ENCODE measurements at regions not wholly inside any gene's neighbourhood (a gene's known extent, or its start where the extent isn't known, plus 50 kb on each side); places are given as distances from the start of the nearest gene placed in this dataset.

- H3K27ac Mint-ChIP-seq = no peak overlapping the region
- CTCF ChIA-PET = no interaction called here
- no peak overlapping the region for H3K4me3 Mint-ChIP-seq
- H3K9me3 Mint-ChIP-seq = no peaks in the 10 kb centered on the region
- no peaks in the 10 kb centered on the region for H3K27me3 Mint-ChIP-seq
- peaks cover 56% of the 10 kb centered on the region for H3K4me1 Mint-ChIP-seq
- no peaks in the 10 kb centered on the region for H3K36me3 Mint-ChIP-seq
- no peak for DNase-seq
Observed at GRCh38 chr2:30331869-30332268, 100.5 kb downstream of the LBH start.

DNA sequence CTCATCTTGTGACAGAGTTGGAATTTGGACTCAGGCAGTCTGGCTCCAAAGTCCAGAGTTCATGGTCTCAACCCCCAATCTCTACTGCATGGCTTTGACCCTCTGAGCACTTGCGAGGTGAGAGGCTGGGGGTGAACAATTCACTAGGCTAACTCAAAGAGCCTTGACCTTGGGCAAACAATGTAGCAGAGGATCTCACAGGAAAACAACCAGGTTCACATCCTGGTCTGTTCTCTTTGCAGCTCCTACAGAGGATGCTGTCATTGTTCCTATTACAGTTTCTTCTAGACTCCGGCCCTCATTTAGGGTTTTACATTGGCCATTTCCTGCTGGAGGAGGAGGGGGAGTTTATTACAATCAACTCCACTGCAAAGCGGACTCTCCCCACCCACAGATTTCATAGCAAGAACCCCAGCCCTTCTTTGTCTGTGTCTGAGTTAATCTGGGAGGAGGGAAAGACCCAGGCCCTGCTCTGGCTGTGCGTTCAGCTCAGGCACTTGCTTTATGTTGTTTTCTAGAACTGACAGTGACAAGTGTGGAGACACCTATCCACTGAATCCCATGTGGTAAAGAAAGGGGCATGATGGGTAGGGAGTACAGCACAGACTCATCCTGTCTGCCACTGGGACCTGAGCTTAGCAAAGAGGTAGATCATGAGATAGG is 101.6 kb downstream of the LBH start:
- no peak overlapping the region for H3K4me3 Mint-ChIP-seq
- no peaks in the 10 kb centered on the region for H3K36me3 Mint-ChIP-seq
- peak; percentile 25 for DNase-seq
- no peaks in the 10 kb centered on the region for H3K27me3 Mint-ChIP-seq
- peak overlapping the region; percentile 85 for H3K27ac Mint-ChIP-seq
- no peaks in the 10 kb centered on the region for H3K9me3 Mint-ChIP-seq
- CTCF ChIA-PET = interaction anchor here (1.0 to 5.8 kb wide), 9 partner anchors 9 to 378 kb away, joined by 3 to 30 read pairs (median 4); no protein-coding TSS in a partner anchor
- peaks cover 67% of the 10 kb centered on the region for H3K4me1 Mint-ChIP-seq

DNA sequence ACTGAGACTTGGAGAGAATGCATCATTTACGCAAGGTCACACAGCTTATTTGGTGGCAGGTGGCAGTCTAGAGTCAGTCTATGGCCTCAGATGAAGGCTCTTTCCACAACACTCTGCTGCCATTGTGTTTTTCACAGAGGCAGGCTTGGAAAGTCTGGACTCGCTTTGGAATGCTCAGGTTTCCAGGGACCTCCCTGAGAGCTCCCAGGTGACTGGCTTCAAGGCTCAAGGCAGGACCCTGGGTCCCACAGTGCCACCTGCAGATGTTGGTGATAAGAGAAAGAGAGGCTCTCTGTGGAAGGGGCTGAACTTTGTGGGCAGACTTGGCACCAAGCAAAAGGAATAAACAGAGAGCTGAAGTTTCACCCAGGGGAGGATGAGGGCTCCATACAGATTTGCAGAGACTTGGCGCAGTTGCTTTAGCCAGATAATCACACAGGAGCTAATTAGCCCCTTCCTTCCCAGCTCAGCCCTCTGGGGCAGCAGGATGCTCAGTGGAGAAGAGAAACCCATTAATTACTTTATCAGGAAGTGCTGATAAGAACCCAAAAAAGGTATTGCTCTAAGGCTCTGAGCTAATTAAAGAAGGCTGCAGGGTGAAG is 103.5 kb downstream of the LBH start:
- peak; percentile 26 for DNase-seq
- H3K4me3 Mint-ChIP-seq = peak overlapping the region; percentile 36
- no peaks in the 10 kb centered on the region for H3K27me3 Mint-ChIP-seq
- H3K36me3 Mint-ChIP-seq = no peaks in the 10 kb centered on the region
- CTCF ChIA-PET = interaction anchor here (0.6 to 5.8 kb wide), 24 partner anchors 9 to 379 kb away, joined by 3 to 30 read pairs (median 5); partner anchors contain the start of gene LCLAT1
- H3K27ac Mint-ChIP-seq = peak overlapping the region; percentile 99
- H3K4me1 Mint-ChIP-seq = peaks cover 82% of the 10 kb centered on the region
- peaks cover 4% of the 10 kb centered on the region for H3K9me3 Mint-ChIP-seq

DNA sequence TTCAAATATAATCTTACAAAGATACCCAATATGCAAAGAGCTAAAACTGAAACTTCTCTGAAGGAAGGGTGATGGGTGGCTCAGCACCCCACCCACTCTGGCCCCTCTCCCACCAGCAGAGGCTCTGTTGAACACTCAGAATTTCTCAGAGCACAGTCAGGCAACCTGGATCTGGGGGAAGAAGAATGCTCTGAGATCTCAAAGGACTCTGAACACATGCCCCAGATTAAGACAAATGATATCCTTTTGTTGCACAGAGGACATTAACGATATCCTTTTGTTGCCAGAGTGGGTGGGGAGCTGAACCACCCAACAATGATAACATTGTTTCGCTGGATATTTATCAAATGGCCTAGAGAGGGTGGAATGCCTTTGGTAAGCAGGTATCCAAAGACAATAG is 104.8 kb downstream of the LBH start:
- no peak for DNase-seq
- CTCF ChIA-PET = interaction anchor here (0.9 to 5.8 kb wide), 12 partner anchors 30 to 378 kb away, joined by 3 to 30 read pairs (median 6); no protein-coding TSS in a partner anchor
- peaks cover 1% of the 10 kb centered on the region for H3K36me3 Mint-ChIP-seq
- no peaks in the 10 kb centered on the region for H3K27me3 Mint-ChIP-seq
- peaks cover 4% of the 10 kb centered on the region for H3K9me3 Mint-ChIP-seq
- peak overlapping the region; percentile 72 for H3K4me3 Mint-ChIP-seq
- H3K4me1 Mint-ChIP-seq = peaks cover 78% of the 10 kb centered on the region
- H3K27ac Mint-ChIP-seq = peak overlapping the region; percentile 99

DNA sequence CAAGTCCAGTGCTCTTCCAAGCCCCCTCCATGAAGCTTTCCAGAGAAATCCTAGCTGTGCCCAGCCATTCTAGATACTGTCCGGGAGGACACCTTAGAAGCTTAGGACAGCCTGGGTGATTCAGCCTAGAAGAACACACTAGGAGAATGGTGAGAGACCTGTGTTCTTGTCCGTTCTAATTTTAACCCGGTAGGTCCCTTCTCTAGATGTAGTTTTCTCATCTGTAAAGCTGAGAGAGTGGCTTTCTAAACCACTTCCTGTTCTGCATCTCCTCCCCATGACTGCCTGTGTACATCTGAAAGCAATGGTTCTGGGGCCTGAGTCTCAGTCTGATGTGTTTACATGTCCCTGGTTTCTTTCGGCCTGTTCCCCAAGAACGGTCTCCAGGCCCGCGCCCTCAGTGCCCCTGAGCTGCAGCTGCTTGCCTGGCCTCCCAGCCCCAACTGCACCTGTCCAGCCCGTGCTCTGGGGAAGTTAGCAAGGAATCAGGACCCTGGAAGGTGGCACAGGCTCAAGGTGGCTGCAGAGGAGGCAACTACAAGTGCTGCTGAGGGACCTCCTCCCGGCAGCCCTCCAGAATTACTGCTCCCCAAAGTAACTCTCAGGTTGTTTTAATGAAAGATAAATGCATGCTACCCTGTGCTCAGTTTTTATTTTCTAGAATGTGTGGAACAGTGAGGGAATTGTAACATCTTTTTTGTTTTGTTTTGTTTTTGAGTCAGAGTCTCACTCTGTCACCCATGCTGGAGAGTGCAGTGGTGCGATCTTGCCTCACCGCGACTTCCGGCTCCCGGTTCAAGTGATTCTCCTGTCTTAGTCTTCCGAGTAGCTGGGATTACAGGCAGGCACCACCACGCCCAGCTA is 105.9 kb downstream of the LBH start:
- H3K27ac Mint-ChIP-seq = peak overlapping the region; percentile 99
- H3K27me3 Mint-ChIP-seq = no peaks in the 10 kb centered on the region
- H3K9me3 Mint-ChIP-seq = peaks cover 9% of the 10 kb centered on the region
- peak overlapping the region; percentile 72 for H3K4me3 Mint-ChIP-seq
- peak; percentile 74 for DNase-seq
- CTCF ChIA-PET = interaction anchor here (0.6 to 5.8 kb wide), 12 partner anchors 29 to 374 kb away, joined by 3 to 30 read pairs (median 4); no protein-coding TSS in a partner anchor
- H3K4me1 Mint-ChIP-seq = peaks cover 72% of the 10 kb centered on the region
- peaks cover 7% of the 10 kb centered on the region for H3K36me3 Mint-ChIP-seq

DNA sequence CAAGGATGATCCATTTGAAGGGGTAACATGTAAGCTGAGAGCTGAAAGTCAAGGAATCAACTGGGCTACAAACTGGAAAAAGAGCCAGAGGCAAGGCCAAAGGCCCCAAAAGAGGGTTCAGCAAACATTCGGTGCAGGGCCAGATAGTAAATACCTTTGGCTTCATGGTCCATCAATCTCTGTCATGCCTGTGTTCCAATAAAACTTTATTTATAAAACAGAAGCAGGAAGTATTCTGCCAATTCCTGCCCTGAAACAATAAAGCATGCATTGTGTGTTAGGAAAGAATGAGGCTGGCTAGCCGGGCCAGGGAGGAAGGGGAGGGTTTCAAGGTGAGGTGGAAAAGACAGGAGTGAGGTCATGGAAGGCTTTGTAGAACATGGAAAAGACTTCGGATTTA is 107.1 kb downstream of the LBH start:
- Mint-ChIP-seq H3K36me3 (peaks cover 10% of the 10 kb centered on the region), H3K4me3 (no peak overlapping the region), H3K9me3 (peaks cover 16% of the 10 kb centered on the region), H3K27me3 (no peaks in the 10 kb centered on the region), H3K27ac (peak overlapping the region; percentile 99), H3K4me1 (peaks cover 60% of the 10 kb centered on the region)
- CTCF ChIA-PET = interaction anchor here (0.8 kb wide), 1 partner anchor 99 kb away, joined by 3 read pairs; no protein-coding TSS in a partner anchor
- DNase-seq = no peak

GRCh38 chr2:30339071-30339470 is 107.7 kb downstream of the LBH start:
- Mint-ChIP-seq H3K9me3 (peaks cover 20% of the 10 kb centered on the region), H3K27ac (peak overlapping the region; percentile 99), H3K4me1 (peaks cover 54% of the 10 kb centered on the region), H3K4me3 (no peak overlapping the region), H3K36me3 (peaks cover 12% of the 10 kb centered on the region), H3K27me3 (no peaks in the 10 kb centered on the region)
- CTCF ChIA-PET = no interaction called here
- DNase-seq = no peak

GRCh38 chr2:30341500-30342267 is 105.4 kb upstream of the LCLAT1 start:
- Mint-ChIP-seq H3K9me3 (peaks cover 20% of the 10 kb centered on the region), H3K27me3 (peaks cover 5% of the 10 kb centered on the region), H3K36me3 (peaks cover 12% of the 10 kb centered on the region), H3K27ac (no peak overlapping the region), H3K4me3 (no peak overlapping the region), H3K4me1 (peaks cover 27% of the 10 kb centered on the region)
- DNase-seq = no peak
- CTCF ChIA-PET = interaction anchor here (0.9 to 1.0 kb wide), 2 partner anchors 78 to 102 kb away, joined by 3 read pairs; no protein-coding TSS in a partner anchor

- Mint-ChIP-seq H3K4me1 (no peaks in the 10 kb centered on the region), H3K36me3 (peaks cover 8% of the 10 kb centered on the region), H3K27ac (no peak overlapping the region), H3K9me3 (peaks cover 15% of the 10 kb centered on the region), H3K27me3 (peaks cover 19% of the 10 kb centered on the region), H3K4me3 (no peak overlapping the region)
- CTCF ChIA-PET = no interaction called here
- no peak for DNase-seq
Observed at GRCh38 chr2:30346471-30347169, 100.4 kb upstream of the LCLAT1 start.

GRCh38 chr2:30348825-30349224 is 98.2 kb upstream of the LCLAT1 start:
- Mint-ChIP-seq H3K9me3 (peaks cover under 1% of the 10 kb centered on the region), H3K27ac (no peak overlapping the region), H3K27me3 (peaks cover 22% of the 10 kb centered on the region), H3K36me3 (peaks cover under 1% of the 10 kb centered on the region), H3K4me3 (no peak overlapping the region), H3K4me1 (no peaks in the 10 kb centered on the region)
- DNase-seq = no peak
- CTCF ChIA-PET = no interaction called here

- Mint-ChIP-seq H3K9me3 (no peaks in the 10 kb centered on the region), H3K36me3 (no peaks in the 10 kb centered on the region), H3K4me1 (no peaks in the 10 kb centered on the region), H3K4me3 (no peak overlapping the region), H3K27me3 (peaks cover 22% of the 10 kb centered on the region), H3K27ac (no peak overlapping the region)
- DNase-seq = no peak
- CTCF ChIA-PET = no interaction called here
Observed at GRCh38 chr2:30349691-30350090, 97.4 kb upstream of the LCLAT1 start.

DNA sequence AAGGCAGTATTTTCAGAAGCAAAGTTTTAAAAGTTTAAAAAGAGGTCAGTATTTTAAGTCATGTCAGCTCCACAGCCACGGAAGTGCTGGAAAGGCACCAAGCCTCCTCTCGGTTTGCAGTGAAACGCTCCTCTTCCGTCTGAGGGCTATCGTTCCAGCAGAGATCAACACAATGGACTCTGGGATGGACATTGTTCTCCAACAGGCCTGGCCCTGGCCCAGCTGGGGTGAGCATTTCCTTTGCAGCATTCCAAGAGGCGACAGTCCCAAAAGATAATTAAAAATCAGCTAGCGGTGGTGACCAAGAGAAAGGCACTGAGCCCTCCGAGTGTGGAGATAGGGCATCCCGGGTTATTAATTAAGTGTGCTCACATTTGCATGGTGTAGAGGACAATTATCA is 95.9 kb upstream of the LCLAT1 start:
- DNase-seq = no peak
- Mint-ChIP-seq H3K36me3 (no peaks in the 10 kb centered on the region), H3K27ac (no peak overlapping the region), H3K4me3 (no peak overlapping the region), H3K9me3 (no peaks in the 10 kb centered on the region), H3K4me1 (no peaks in the 10 kb centered on the region), H3K27me3 (peaks cover 22% of the 10 kb centered on the region)
- CTCF ChIA-PET = no interaction called here

DNA sequence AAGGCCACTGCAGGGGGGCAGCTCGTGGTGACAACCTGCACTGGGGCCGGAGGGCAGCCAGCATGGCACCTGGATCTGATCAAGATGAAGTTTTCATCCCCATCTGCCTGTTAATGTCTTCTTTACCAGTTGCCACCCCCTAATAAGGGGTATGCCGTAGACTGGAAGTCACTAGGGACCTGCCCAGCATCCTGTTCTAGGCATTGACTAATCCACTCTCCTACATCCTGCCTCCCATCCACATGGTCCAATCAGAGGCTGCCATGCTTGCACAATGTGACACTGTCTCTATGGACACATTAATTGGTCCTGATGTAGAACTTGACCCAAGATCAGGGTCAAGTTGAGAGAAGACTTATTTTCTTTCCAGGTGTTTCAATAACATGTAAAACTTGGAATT is 95.1 kb upstream of the LCLAT1 start:
- Mint-ChIP-seq H3K4me1 (no peaks in the 10 kb centered on the region), H3K4me3 (no peak overlapping the region), H3K27ac (no peak overlapping the region), H3K9me3 (no peaks in the 10 kb centered on the region), H3K27me3 (peaks cover 19% of the 10 kb centered on the region), H3K36me3 (no peaks in the 10 kb centered on the region)
- CTCF ChIA-PET = no interaction called here
- no peak for DNase-seq
